IMR-90 (cell line): ENCODE measurements at regions not wholly inside any gene's neighbourhood (a gene's known extent, or its start where the extent isn't known, plus 50 kb on each side); places are given as distances from the start of the nearest gene placed in this dataset.

Experiments used
- ATAC-seq: fragments of 200-7000 bp; cut with Tn5 transposase; 2 replicates; pipeline ENCODE4 v1.9.1; 2020; ENCODE audit warnings: low read depth, mild to moderate bottlenecking, moderate library complexity
- BruUV-seq: library from RNA; stranded (reverse); fragments of 400-500 nt; replicated peaks from 2 replicates; lab custom pipeline; 2021; lab: Mats Ljungman, UMichigan
- CTCF ChIA-PET: fragments of 300-600 bp; formaldehyde crosslinking; extraction: SDS; loops from one replicate; lab custom pipeline; 2021; ENCODE audit warnings: antibody characterized with exemption; lab: Yijun Ruan, JAX
- POLR2A ChIA-PET: fragments of 300-600 bp; sonication (Branson Sonifier 250); formaldehyde crosslinking; loops from one replicate; lab custom pipeline; 2022; ENCODE audit warnings: antibody characterized with exemption; ENCODE audit not compliant: unreplicated experiment; lab: Charles Lee
- DNase-seq: peaks from one replicate; pipeline ENCODE4 v3.0.0; 2013
- H2AFZ ChIP-seq: replicated peaks from 2 replicates; pipeline ENCODE3; 2013; ENCODE audit warnings: low read length, mild to moderate bottlenecking; ENCODE audit not compliant: poor library complexity
- H2AK5ac ChIP-seq: 2 replicates; pipeline ENCODE4 v1.6.1; 2013; ENCODE audit warnings: low read depth, low read length, inconsistent platforms
- H2AK9ac ChIP-seq: replicated peaks from 2 replicates; pipeline ENCODE3; 2013; ENCODE audit warnings: mild to moderate bottlenecking, low read depth, low read length, moderate library complexity; ENCODE audit not compliant: poor library complexity
- H2BK120ac ChIP-seq: 2 replicates; pipeline ENCODE4 v1.6.1; 2013; ENCODE audit warnings: low read depth, low read length, inconsistent platforms
- H2BK15ac ChIP-seq: 3 replicates; pipeline ENCODE4 v1.6.1; 2013; ENCODE audit warnings: low read depth, low read length, inconsistent platforms
- H2BK20ac ChIP-seq: 2 replicates; pipeline ENCODE4 v1.6.1; 2013; ENCODE audit warnings: low read depth, mild to moderate bottlenecking, inconsistent platforms, low read length, moderate library complexity
- H2BK5ac ChIP-seq: 2 replicates; pipeline ENCODE4 v1.6.1; 2013; ENCODE audit warnings: mild to moderate bottlenecking, low read depth, low read length, inconsistent platforms; ENCODE audit not compliant: poor library complexity, severe bottlenecking
- H3K14ac ChIP-seq: replicated peaks from 2 replicates; pipeline ENCODE4 v1.6.1; 2013; ENCODE audit warnings: low read depth, low read length, inconsistent platforms
- H3K18ac ChIP-seq: 2 replicates; pipeline ENCODE4 v1.6.1; 2013; ENCODE audit warnings: low read depth, low read length, control low read depth
- H3K23ac ChIP-seq: 2 replicates; pipeline ENCODE4 v1.6.1; 2013; ENCODE audit warnings: low read depth, low read length, inconsistent platforms
- H3K27ac ChIP-seq: 2 replicates; pipeline ENCODE4 v1.5.1; 2013; ENCODE audit warnings: mild to moderate bottlenecking, control low read depth, low read length; ENCODE audit not compliant: insufficient read depth
- H3K27me3 ChIP-seq: 2 replicates; pipeline ENCODE4 v1.6.1; 2013; ENCODE audit warnings: low read length; ENCODE audit not compliant: control insufficient read depth, insufficient read depth
- H3K36me3 ChIP-seq: 2 replicates; pipeline ENCODE4 v1.6.1; 2013; ENCODE audit warnings: low read length, mixed read lengths; ENCODE audit not compliant: control insufficient read depth, insufficient read depth
- H3K4ac ChIP-seq: 2 replicates; pipeline ENCODE4 v1.6.1; 2013; ENCODE audit warnings: low read depth, low read length, inconsistent platforms
- H3K4me1 ChIP-seq: 2 replicates; pipeline ENCODE4 v1.6.1; 2013; ENCODE audit warnings: low read length, mixed read lengths; ENCODE audit not compliant: control insufficient read depth, insufficient read depth
- H3K4me2 ChIP-seq: 2 replicates; pipeline ENCODE4 v1.6.1; 2013; ENCODE audit warnings: low read depth, mild to moderate bottlenecking, control low read depth, low read length, moderate library complexity
- H3K4me3 ChIP-seq: 2 replicates; pipeline ENCODE4 v1.5.1; 2013; ENCODE audit warnings: low read depth, mild to moderate bottlenecking, control low read depth, low read length, moderate library complexity; ENCODE audit not compliant: insufficient read depth
- H3K56ac ChIP-seq: 2 replicates; pipeline ENCODE4 v1.6.1; 2013; ENCODE audit warnings: low read length, inconsistent platforms; ENCODE audit not compliant: insufficient read depth; ENCODE audit errors: extremely low read depth
- H3K79me1 ChIP-seq, 2 experiments: 2 replicates each; pipeline ENCODE4 v1.6.1; 2013; ENCODE audit warnings: low read length in 2 of 2, inconsistent platforms in 1 of 2, low read depth in 1 of 2
- H3K9ac ChIP-seq: 2 replicates; pipeline ENCODE4 v1.6.1; 2013; ENCODE audit warnings: low read depth, low read length, control low read depth
- H3K9me1 ChIP-seq: 2 replicates; pipeline ENCODE4 v1.6.1; 2013; ENCODE audit warnings: low read length, inconsistent platforms; ENCODE audit not compliant: insufficient read depth
- H3K9me3 ChIP-seq: 2 replicates; pipeline ENCODE4 v1.6.1; 2013; ENCODE audit warnings: low read length; ENCODE audit not compliant: control insufficient read depth, insufficient read depth
- H4K20me1 ChIP-seq: 2 replicates; pipeline ENCODE4 v1.6.1; 2013; ENCODE audit warnings: low read length, inconsistent platforms; ENCODE audit not compliant: insufficient read depth
- H4K5ac ChIP-seq: 2 replicates; pipeline ENCODE4 v1.6.1; 2013; ENCODE audit warnings: mild to moderate bottlenecking, low read depth, low read length, control low read depth
- H4K8ac ChIP-seq, 2 experiments: 2 replicates each; pipeline ENCODE4 v1.6.1; 2013; ENCODE audit warnings: low read depth in 2 of 2, low read length in 2 of 2, control low read depth in 1 of 2, inconsistent platforms in 1 of 2
- H4K91ac ChIP-seq: 2 replicates; pipeline ENCODE4 v1.6.1; 2013; ENCODE audit warnings: low read depth, low read length, inconsistent platforms; ENCODE audit not compliant: insufficient read depth
- CEBPB ChIP-seq: IDR thresholded peaks from 2 replicates; pipeline ENCODE4 v1.6.1; 2012; ENCODE audit warnings: low read depth, low read length, improper control_type of control experiment
- MAFK ChIP-seq: IDR thresholded peaks from 2 replicates; pipeline ENCODE4 v1.6.1; 2012; ENCODE audit warnings: low read depth, low read length, improper control_type of control experiment
- WGBS, 2 experiments: methylation state at CpG; one replicate each; pipeline versions ENCODE4 v1.1.5 to v1.1.7; 2013; ENCODE audit warnings: missing lambda C conversion rate in 2 of 2; ENCODE audit not compliant: insufficient read length in 1 of 2; ENCODE audit errors: extremely low coverage in 2 of 2; 5-methylcytosine and 5-hydroxymethylcytosine counted together
- dilution Hi-C: fragments of 300-500 bp; cut with HindIII; formaldehyde crosslinking; loops from one replicate; pipeline ENCODE4 v1.14.3; 2018; ENCODE audit warnings: low sequenced_read_pairs; ENCODE audit not compliant: unreplicated experiment
- in situ Hi-C: fragments of 300-500 bp; cut with MboI; formaldehyde crosslinking; loops from 3 replicates; pipeline ENCODE4 v1.14.3; 2019; ENCODE audit warnings: low sequenced_read_pairs, inconsistent platforms, mixed read lengths
- intact Hi-C: fragments of 100-400 bp; cut with micrococcal nuclease; formaldehyde crosslinking; loops from 2 replicates; pipeline ENCODE4 v1.10.0; 2022

DNA sequence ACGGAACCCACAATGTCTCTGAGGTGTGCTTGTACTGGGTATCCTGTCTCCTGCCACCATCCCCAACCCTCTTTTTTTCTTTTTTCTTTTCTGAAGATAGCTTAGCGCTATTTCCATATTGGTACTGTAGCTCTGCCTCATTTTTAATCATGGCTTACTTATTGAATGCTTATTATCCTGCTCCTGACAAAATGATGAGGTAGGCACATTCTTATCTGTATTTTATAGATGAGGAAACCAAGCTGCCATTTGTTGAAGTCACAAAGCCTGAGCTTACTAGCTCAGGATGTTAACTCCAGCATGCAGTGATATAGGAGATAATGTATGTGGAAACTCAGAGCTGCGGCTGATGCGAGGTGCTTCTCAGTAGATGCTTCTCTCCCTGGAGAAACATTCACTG is 61.4 kb upstream of the GPR6 start:
- H4K91ac ChIP-seq, result no peak overlapping the region
- H3K56ac ChIP-seq, result no peak overlapping the region
- intact Hi-C loops, result no loop called here
- in situ Hi-C loops, result no loop called here
- no peak overlapping the region for H2BK20ac ChIP-seq
- no peak overlapping the region for H3K4me3 ChIP-seq
- no CpG with 5 or more reads among the region's 4 CpGs for WGBS, 2 experiments
- ChIA-PET POLR2A (no interaction called here), CTCF (no interaction called here)
- no peaks in the 10 kb centered on the region for H3K27me3 ChIP-seq
- H3K9ac ChIP-seq, result no peak overlapping the region
- no peak overlapping the region for H4K5ac ChIP-seq
- H3K14ac ChIP-seq, result no peak overlapping the region
- H3K4me2 ChIP-seq, result no peak overlapping the region
- H3K23ac ChIP-seq, result no peak overlapping the region
- H2AFZ ChIP-seq, result no peak overlapping the region
- no peak overlapping the region for H2BK5ac ChIP-seq
- H2BK15ac ChIP-seq, result no peak overlapping the region
- no peak for DNase-seq
- H3K4ac ChIP-seq, result no peak overlapping the region
- BruUV-seq, result no TSS peak
- H3K4me1 ChIP-seq, result no peaks in the 10 kb centered on the region
- H4K8ac ChIP-seq, result no peak overlapping the region
- H3K27ac ChIP-seq, result no peak overlapping the region
- no peaks in the 10 kb centered on the region for H3K9me1 ChIP-seq
- no peaks in the 10 kb centered on the region for H3K9me3 ChIP-seq
- no peak overlapping the region for H3K18ac ChIP-seq
- TF ChIP-seq MAFK (peak; percentile 78), CEBPB (no peak)
- no peak overlapping the region for H2AK9ac ChIP-seq
- ATAC-seq, result no peak
- no peaks in the 10 kb centered on the region for H4K20me1 ChIP-seq
- no peak overlapping the region for H2AK5ac ChIP-seq
- no peaks in the 10 kb centered on the region for H3K79me1 ChIP-seq
- H3K36me3 ChIP-seq, result no peaks in the 10 kb centered on the region
- dilution Hi-C loops, result no loop called here
- no peak overlapping the region for H2BK120ac ChIP-seq
